Stimulated activated CD8-positive, alpha-beta memory T cell treated with anti-CD3 and anti-CD28 coated beads, Interleukin-4, amount 100 ng/mL, for 1 hour (primary cell): ENCODE measurements at regions not wholly inside any gene's neighbourhood (a gene's known extent, or its start where the extent isn't known, plus 50 kb on each side); places are given as distances from the start of the nearest gene placed in this dataset.
"Not testable (repeated sequence)": the region's sequence is repeated elsewhere in the genome, so short reads cannot be mapped to it uniquely, and the experiment has no call there.

Experiments
- DNase-seq, 2 donors: peaks; one replicate each; pipeline ENCODE4 v3.0.0-alpha.2; 2020; ENCODE audit warnings: low read depth in 2 of 2, low spot score in 1 of 2

DNA sequence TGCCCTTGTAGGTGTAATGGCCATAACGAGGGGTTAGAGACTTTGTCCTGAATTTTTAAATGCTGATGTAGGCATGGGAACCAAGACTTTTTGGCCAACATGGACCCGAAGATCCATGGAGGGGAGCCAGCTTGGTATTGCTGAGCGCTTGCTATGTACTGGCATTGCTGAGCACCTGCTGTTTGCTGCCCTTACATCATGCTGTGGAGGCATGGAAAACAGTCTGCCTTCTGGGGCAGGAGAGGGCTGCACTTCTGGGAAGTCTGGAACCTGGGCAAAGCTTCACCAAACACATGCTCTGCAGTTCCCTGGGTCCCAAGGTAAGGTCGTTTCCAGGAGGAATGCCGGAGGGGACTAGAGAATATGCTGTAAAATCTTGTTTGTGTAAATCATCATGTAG, 86.3 kb upstream of the CNIH3 start:
- no peak for DNase-seq

DNA sequence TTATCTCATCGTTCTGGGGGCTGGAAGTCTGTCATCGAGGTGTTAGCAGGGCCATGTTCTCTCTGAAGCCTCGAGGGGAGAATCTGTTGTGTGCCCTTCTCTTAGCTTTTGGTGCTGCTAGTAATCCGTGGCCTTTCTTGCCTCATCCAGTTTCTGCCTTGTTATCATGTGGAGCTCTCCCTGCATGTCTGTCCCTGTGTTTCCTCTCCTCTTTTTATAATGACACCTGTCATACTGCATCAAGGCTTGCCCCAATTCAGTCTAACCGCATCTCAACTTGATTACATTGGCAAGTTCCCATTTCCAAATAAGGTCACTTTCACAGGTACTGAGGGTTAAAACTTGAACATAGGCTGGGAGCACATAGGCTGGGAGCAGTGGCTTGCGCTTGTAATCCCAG, 82.6 kb upstream of the CNIH3 start:
- DNase-seq, result no peak

DNA sequence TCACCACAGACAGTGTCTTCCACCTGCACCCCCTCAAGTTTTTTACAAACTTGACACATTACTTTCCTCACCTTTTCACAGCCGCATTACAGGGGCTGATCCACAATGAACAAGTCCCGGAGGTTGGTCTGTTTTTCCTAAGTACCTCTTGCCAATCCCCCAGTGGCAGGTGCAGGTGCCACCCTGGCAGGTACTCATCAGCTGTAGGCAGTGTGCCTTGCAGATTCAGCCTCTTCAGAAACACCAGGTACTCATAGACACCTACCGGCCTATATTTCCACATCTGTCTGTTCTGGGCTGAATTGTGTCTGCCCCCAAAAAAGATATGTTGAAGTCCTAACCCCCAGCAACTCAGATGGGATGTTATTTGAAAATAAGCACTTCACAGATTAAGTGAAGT, 81.4 kb upstream of the CNIH3 start:
- DNase-seq, result no peak

DNA sequence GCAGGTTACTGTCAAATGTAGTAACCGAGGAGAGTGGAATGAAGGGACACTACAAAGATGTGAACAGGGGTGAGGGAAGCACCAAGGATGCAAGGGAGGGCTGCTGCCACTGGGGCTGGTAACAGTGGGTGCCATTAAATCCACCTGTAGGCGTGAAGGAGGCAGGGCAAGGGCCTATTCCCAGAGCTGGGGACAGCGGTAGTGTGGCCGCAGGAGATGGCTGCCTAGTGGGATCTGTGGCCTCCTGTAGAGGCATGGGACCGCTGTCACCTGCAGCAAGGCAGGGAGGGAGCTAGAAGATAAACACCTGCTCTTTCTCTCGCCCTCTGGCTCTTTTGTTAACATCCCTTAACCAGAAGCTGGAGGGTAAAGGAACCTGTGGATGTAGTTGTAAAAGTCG, 80.5 kb upstream of the CNIH3 start:
- DNase-seq, result no peak

DNA sequence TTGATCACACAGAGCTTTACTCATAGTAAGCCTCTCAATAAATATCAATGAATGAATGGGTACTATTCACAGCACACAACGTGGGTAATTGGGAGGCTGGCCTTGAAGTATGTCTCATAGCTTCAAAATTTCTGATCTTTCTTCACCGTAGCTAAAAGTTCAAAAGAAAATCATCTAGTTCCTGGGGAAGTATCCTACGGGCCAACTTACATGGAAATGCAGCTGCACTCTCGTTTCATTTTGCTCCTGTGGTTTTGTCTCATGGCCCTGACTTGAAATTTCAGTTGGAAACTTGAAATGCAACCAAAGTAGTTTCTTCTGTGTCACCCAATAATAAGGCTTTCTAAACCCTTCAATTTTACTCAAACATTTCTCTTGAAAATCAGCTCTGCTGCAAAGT, 76.1 kb upstream of the CNIH3 start:
- DNase-seq, result no peak

DNA sequence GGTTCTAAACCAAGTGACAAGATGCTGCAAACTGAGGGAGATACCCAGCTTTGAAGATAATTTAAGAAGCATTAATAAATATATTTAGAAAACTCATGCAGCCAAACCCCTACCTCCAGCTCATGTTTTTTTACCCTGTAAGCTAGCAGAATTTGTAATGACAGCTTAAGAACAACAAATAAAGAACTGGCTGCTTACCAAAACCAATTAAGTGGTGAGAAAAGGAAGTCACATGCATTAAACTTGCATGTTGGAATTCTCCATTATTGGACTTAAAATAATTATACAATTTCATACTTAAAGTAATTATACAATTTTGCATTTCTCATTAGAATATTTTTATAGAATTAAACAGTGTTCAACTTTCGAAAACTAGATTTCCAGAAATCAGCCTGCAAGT, 75.6 kb upstream of the CNIH3 start:
- no peak for DNase-seq

DNA sequence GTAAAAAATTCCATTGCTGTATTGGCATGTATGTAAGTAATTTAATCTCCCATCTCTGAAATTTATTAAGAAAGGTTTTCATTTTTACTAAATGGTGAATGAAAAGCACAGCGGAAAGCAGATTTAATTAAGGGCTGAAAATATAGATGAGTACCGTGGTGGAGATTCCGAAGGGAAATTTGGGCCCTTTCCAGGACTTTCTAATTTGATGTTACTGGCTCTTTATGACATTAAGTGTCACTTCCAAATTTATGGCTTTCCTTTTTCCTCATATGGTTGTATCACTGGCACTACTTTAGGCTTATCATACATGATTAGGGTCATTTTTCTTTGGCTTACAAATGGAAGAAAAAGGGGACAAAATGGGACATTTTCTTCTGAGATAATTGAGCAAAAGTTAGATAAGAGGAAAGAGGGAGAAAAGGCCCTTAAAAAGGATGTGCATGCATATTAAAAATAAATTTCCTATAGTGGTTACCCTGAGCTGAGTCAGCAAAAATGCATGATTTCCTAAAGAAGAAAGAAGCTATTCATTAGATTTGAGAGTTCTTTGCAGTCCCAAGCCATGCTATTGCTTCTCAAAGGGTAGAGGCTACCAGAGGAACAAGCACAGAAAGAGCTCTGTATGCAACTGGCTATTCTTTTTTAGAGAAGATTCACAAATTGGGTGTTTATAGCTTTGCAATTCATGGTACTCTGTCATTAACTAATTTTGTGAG, 74.9 kb upstream of the CNIH3 start:
- no peak for DNase-seq

DNA sequence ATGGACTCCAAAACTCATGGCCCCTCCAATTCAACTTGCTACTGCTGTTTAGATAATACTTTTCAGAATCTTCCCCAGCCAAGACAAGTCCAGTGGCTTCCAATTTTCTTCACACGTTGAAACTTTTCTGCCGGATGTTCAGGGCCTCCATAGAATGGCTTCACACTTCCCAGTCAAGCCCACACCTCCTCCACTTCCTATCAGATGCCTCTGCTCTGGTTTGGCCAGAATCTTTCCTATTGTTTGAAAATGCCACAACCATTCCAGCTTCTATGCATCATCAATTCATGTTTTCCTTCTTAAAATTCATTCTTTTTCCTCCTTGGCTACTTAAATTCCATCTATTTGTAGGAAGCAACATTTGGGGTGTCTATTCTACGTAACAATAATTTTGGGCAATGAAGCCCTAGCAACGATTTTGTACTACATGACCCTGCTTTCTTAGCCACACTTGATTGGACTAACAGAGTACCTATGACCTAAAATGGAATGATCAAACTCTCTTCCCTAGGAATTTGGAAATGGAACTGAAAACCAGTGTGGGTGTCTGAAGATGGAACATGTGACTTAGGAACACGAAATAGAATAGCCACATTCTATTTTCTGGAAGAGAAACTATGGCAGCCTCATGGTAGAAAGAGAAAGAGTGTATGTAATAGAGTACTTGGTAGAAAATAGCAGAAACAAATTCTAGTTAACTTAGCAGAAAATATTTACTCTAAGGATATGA, 74.1 kb upstream of the CNIH3 start:
- no peak for DNase-seq

DNA sequence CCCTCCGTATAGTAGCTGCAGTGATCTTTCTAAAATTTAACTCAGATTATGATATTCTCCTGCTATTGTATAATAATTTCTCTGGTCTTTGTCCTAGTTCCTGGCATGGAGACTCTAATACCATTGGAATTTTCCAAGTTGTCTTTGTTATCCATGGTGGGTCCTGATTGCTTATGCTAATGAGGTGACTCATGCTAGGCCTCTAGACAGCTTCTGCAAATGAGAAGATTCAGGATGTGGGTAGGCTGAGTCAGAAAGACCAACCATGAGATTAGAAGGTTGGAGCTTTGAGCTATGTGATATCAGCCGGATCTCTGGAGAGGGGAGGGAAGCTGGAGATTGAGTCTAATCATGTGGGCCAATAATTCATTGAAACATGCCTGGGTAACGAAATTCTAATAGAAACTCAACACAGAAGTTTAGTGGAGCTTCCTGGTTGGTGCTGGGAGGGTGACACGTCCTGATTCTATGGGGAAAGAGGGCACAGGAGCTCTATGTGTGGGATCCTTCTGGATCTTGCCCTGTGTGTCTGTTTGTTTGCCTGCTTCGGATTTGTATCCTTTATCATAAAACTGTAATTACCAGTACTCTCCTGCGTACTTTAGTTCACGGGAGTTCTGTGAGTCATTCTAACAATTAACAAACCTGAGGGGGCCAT, 73.2 kb upstream of the CNIH3 start:
- no peak for DNase-seq

DNA sequence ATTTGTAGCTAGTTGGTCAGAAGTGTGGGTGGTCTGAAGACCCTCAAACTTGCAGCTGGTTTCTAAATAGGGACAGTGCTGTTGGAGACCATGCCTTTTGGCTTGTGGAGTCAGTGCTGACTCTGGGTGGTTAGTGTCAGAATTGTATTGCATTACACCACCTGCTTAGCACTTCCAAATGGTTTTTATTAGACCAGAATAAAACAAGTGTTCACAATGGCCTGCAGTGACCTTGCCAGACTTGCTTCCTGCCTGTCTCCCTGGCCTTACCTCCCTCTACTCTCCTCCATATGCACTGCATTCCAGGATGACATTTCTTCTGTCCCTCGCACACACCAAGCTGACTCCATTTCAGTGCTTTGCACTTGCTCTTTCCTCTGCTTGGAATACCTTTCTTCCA, 72.7 kb upstream of the CNIH3 start:
- no peak for DNase-seq

DNA sequence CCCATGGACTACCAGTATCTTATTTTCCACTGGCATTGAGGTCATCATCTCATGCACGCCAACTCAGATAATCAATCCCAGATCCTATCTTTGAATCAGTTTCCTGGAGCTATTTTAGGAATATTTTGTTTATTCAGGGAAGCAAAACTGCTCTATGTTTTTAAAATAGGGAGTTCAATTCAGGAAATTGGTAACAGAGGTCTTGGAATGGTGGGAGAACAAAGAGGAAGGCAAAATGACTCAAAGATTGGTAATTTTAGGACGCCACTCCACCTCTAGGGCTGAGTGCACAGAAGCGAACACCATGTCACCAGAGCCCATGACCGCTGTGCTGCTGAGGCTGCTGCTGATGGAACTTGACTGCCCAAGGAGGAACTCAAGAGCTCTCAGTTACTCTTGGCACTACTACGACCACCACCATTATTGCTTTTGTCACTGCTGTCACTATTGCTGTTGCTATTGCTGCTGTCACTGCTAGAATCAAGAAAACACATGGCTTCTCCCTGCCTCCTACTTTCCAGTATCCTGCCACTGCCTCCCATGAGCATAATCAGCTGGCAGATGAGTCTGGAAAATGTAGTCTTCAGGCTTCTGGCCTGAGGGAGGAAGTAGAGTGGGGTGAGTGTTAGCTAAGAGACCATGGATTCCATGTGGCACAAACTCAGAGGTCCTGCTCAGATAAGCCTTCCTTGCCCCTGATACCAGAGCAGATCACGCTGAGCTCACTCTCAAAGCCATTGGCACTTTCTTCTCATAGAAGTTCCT, 71.6 kb upstream of the CNIH3 start:
- DNase-seq, result no peak

DNA sequence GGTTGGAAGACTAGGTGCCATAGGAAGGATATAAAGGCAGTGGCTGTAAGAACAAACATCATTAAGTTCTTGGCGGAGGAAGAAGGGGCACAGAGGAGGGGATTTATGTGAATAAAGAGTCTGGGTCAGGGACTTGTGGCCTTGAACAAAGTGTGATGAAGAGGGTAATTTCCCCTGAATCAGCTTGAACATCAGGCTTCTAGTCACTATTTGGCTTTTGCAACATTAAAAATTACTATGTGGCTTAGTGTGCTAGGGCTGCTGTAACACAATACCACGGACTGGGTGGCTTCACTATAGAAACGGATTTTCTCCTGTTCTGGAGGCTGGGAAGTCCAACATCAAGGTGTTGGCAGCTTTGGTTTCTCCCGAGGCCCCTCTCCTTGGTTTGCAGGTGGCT, 70.5 kb upstream of the CNIH3 start:
- DNase-seq, result no peak

DNA sequence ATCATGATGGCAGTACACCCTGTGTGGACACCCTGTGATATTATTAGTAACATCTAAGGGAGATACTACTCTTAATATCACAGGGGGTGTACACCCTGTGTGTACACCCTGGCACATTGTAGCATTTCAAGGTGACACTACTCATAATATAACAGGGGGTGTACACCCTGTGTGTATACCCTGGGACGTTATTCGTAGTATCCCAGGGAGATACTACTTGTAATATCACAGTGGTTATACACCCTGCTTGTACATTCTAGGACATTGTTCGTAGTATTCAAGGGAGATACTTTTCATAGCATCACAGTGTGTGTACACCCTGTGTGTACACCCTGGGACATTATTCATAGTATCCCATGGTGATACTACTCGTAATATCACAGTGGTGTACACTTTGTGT, 67.4 kb upstream of the CNIH3 start:
- no peak for DNase-seq

DNA sequence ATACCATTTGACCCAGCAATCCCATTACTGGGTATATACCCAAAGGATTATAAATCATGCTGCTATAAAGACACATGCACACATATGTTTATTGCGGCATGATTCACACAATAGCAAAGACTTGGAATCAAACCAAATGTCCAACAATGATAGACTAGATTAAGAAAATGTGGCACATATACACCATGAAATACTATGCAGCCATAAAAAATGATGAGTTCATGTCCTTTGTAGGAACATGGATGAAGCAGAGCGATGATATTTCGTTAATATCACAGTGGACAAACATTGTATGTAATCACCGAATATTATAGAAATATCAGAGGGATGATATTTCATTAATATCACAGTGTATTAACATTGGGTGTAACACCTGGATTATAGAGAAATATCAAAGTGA, 64.9 kb upstream of the CNIH3 start:
- not testable (repeated sequence) for DNase-seq

DNA sequence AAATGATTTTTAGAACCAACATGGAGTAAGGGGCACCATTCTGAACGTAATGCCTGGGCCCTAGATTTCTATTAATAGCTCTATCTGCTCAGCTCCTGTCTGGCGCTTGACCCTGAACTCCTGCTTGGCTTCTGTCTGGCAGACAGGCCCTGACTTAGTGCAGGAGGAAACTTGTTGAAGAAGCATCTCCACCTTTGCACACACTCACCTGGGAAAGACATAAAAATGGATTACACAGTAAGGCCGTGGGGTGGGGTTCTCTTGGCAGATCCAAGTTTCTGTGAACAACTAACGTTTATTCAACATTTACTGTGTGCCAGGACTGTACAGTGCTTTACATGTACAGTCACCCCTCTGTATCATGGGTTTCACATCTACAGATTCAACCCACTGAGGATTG, 62.1 kb upstream of the CNIH3 start:
- no peak for DNase-seq

DNA sequence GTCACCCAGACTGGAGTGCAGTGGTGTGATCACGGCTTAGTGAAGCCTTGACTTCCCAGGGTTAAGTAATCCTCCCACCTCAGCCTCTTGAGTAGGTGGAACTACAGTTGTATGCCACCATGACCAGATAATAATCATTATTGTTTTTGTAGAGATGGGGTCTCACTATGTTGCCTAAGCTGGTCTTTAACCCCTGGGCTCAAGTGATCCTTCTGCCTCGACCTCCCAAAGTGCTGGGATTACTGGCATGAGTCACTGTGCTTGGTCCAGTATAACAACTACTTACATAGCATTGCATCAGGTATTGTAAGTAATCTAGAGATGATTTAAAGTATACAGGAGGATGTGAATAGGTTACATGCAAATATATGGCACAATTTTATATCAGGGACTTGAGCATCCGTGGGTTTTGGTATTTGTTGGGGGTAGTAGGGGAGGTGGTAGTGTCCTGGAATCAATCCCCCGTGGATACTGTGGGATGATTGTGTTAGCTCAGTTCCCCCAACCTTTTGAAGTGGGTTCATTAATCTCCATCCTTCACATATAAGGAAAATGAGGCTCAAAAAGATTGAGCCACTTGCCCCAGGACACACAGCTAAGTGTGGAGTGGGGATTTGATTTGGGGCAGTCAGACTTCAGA, 61.4 kb upstream of the CNIH3 start:
- no peak for DNase-seq

DNA sequence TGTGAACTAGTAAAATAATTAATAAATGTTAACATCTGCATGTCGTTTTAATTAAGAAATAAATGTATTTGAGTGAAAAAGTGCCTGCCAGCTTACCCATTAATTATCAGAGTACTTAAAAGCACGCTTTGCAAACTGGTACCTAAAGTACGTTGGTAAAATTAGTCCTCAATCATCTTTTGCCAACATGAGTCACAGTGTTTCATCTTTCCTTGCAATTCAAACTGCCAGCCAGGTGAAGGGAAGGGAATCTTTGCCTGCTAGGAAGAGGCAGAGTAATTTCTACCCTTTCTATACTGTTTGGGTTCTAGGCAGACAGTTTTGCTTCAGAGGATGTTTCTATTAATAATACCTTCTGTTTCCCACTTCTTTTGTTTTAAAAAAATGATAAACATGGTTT, 57.2 kb upstream of the CNIH3 start:
- DNase-seq, result no peak

DNA sequence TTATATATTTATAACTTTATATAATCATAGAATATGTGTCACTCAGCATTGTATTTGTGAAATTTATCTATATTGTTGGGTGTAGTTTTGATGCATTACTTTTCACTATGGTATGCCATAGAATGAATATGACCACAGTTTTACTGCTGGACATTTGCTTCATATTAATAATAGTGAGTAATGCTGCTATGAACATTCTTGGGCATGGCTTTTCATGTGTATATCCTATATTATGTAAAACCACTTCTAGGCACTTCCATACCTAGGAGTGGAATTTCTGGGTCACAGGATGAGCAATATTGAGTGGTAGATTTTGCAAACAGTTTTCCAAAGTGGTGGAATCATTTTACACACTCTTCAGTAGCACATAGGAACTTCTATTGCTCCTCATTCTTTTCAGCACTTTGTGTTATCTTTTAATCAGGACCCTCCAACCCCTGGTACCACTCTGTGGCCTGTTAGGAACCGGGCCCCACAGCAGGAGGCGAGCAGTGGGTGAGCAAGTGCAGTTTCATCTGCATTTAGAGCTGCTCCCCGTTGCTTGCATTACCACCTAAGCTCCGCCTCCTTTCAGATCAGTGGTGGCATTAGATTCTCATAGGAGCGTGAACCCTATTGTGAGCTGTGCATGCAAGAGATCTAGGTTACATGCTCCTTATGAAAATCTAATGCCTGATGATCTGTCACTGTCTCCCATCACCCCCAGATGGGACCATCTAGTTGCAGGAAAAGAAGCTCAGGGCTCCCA, 56.0 kb upstream of the CNIH3 start:
- no peak for DNase-seq

DNA sequence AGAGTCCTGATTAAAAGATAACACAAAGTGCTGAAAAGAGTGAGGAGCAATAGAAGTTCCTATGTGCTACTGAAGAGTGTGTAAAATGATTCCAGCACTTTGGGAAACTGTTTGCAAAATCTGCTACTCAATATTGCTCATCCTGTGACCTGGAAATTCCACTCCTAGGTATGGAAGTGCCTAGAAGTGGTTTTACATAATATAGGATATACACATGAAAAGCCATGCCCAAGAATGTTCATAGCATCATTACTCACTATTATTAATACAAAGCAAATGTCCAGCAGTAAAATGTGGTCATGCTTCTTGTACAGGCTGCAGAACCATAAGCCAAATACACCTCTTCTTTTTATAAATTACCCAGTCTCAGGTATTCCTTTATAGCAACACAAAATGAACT, 53.2 kb upstream of the CNIH3 start:
- DNase-seq, result not testable (repeated sequence)

DNA sequence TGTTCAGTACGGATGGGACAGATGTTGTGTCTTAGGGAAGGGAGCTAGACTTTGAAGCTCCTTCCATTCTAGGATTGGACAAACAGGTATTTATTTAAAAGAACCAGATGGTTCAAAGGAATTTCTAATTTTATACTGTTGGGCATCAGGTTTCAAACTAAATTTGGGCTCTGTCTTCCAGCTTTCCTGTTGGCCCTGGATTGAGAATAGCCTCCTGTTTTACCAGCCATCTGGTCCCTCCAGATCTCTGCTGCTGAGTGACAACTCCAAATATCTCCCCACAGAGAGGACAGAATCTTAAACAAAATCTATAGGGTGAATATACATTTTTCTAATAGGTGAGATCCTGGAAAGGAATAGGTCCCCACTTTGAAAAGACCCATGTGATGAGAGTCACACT, 52.5 kb upstream of the CNIH3 start:
- DNase-seq, result no peak
